Vagina (tissue), 2 donors: ENCODE measurements at regions not wholly inside any gene's neighbourhood (a gene's known extent, or its start where the extent isn't known, plus 50 kb on each side); places are given as distances from the start of the nearest gene placed in this dataset.

Source experiments
- POLR2A ChIP-seq, 2 donors: fragments of 450-650 bp; IDR thresholded peaks; one replicate each; pipeline ENCODE4 v1.6.1; 2017; ENCODE audit warnings: antibody characterized with exemption in 2 of 2, mild to moderate bottlenecking in 2 of 2, moderate library complexity in 2 of 2
- TF ChIP-seq, protein P1 (sequence below), 3 experiments: fragments of 450-650 bp in 2 of 3; fragments of 200-600 bp in 1 of 3; sonication (generic) in 1 of 3; IDR thresholded peaks; one replicate each; pipeline ENCODE4 v1.5.1; 2017 to 2019; ENCODE audit warnings: antibody characterized with exemption in 3 of 3, mild to moderate bottlenecking in 2 of 3, moderate library complexity in 2 of 3

DNA sequence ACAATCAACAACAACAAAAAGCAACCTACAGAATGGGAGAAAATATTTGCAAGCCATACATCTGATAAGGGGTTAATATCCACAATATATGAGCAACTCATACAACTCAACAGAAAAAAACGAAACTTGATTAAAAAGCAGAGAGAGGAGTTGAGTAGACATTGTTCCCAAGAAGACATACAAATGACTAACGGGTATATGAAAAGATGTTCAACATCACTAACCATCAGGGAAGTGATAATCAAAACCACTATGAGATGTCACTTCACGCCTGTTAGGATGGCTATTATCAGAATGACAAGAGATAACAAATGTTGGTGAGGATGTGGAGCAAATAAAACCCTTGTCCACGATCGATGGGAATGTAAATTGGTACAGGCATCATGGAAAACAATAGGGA is 145.9 kb downstream of the NRN1 start:
- TF ChIP-seq, protein P1, sequence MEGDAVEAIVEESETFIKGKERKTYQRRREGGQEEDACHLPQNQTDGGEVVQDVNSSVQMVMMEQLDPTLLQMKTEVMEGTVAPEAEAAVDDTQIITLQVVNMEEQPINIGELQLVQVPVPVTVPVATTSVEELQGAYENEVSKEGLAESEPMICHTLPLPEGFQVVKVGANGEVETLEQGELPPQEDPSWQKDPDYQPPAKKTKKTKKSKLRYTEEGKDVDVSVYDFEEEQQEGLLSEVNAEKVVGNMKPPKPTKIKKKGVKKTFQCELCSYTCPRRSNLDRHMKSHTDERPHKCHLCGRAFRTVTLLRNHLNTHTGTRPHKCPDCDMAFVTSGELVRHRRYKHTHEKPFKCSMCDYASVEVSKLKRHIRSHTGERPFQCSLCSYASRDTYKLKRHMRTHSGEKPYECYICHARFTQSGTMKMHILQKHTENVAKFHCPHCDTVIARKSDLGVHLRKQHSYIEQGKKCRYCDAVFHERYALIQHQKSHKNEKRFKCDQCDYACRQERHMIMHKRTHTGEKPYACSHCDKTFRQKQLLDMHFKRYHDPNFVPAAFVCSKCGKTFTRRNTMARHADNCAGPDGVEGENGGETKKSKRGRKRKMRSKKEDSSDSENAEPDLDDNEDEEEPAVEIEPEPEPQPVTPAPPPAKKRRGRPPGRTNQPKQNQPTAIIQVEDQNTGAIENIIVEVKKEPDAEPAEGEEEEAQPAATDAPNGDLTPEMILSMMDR (IDR thresholded peaks at IDR 0.05), result no peak
- TF ChIP-seq POLR2A (IDR thresholded peaks at IDR 0.05), result no peak
